Hepatocyte (in vitro differentiated cells): ENCODE measurements at regions not wholly inside any gene's neighbourhood (a gene's known extent, or its start where the extent isn't known, plus 50 kb on each side); places are given as distances from the start of the nearest gene placed in this dataset.

ENCODE experiments used
- DNase-seq: peaks from one replicate; pipeline ENCODE4 v3.0.0-alpha.2; 2016; ENCODE audit warnings: low spot score
- H2AFZ ChIP-seq: fragments of 200-600 bp; sonication (generic); 2 replicates; pipeline ENCODE4 v1.6.0; 2016; ENCODE audit warnings: antibody characterized with exemption, mild to moderate bottlenecking
- H3K27ac ChIP-seq: fragments of 200-600 bp; sonication (generic); 2 replicates; pipeline ENCODE4 v1.5.1; 2016; ENCODE audit warnings: mild to moderate bottlenecking
- H3K27me3 ChIP-seq: fragments of 200-600 bp; sonication (generic); 2 replicates; pipeline ENCODE4 v1.6.1; 2016
- H3K36me3 ChIP-seq: fragments of 200-600 bp; sonication (generic); replicated peaks from 2 replicates; pipeline ENCODE4 v1.5.1; 2016; ENCODE audit warnings: low read depth; ENCODE audit not compliant: insufficient read depth
- H3K4me1 ChIP-seq: fragments of 200-600 bp; sonication (generic); 2 replicates; pipeline ENCODE4 v1.5.1; 2016; ENCODE audit warnings: mild to moderate bottlenecking, moderate library complexity; ENCODE audit not compliant: insufficient read depth
- H3K4me2 ChIP-seq: fragments of 200-600 bp; sonication (generic); 2 replicates; pipeline ENCODE4 v1.6.0; 2016
- H3K4me3 ChIP-seq: fragments of 200-600 bp; sonication (generic); 2 replicates; pipeline ENCODE4 v1.5.1; 2016; ENCODE audit warnings: mild to moderate bottlenecking
- H3K79me2 ChIP-seq: fragments of 200-600 bp; sonication (generic); 2 replicates; pipeline ENCODE4 v1.6.0; 2017; ENCODE audit warnings: mild to moderate bottlenecking
- H3K9me2 ChIP-seq: fragments of 200-600 bp; sonication (generic); replicated peaks from 2 replicates; pipeline ENCODE4 v1.6.0; 2017; ENCODE audit warnings: mild to moderate bottlenecking; ENCODE audit not compliant: insufficient read depth
- H3K9me3 ChIP-seq: fragments of 200-600 bp; sonication (generic); 2 replicates; pipeline ENCODE4 v1.5.1; 2016; ENCODE audit warnings: low read depth, mild to moderate bottlenecking
- H4K20me1 ChIP-seq: fragments of 200-600 bp; sonication (generic); 2 replicates; pipeline ENCODE4 v1.6.0; 2016; ENCODE audit warnings: mild to moderate bottlenecking; ENCODE audit not compliant: insufficient read depth, poor library complexity, severe bottlenecking
- CTCF ChIP-seq: fragments of 200-600 bp; sonication (generic); IDR thresholded peaks from 2 replicates; pipeline ENCODE4 v1.5.1; 2016; ENCODE audit warnings: antibody characterized with exemption, mild to moderate bottlenecking; ENCODE audit not compliant: poor library complexity
- EZH2 ChIP-seq: fragments of 200-600 bp; sonication (generic); IDR thresholded peaks from 2 replicates; pipeline ENCODE4 v1.6.1; 2016; ENCODE audit warnings: antibody characterized with exemption, mild to moderate bottlenecking, borderline replicate concordance
- EZH2phosphoT487 ChIP-seq: fragments of 200-600 bp; sonication (generic); IDR thresholded peaks from one replicate; pipeline ENCODE4 v1.6.1; 2018; ENCODE audit warnings: antibody characterized with exemption, mild to moderate bottlenecking, low read depth, moderate library complexity; ENCODE audit not compliant: unreplicated experiment, severe bottlenecking
- WGBS: methylation state at CpG from one replicate; pipeline ENCODE4 v1.1.6; 2016; ENCODE audit warnings: low lambda C conversion rate; ENCODE audit errors: missing lambda C conversion rate; 5-methylcytosine and 5-hydroxymethylcytosine counted together

GRCh38 chr4:11904846-11905739, 476.4 kb upstream of the HS3ST1 start:
- no peak overlapping the region for H2AFZ ChIP-seq
- H3K9me3 ChIP-seq, result no peaks in the 10 kb centered on the region
- peaks cover 7% of the 10 kb centered on the region for H3K4me1 ChIP-seq
- H3K4me2 ChIP-seq, result no peak overlapping the region
- H3K27me3 ChIP-seq, result no peaks in the 10 kb centered on the region
- DNase-seq, result no peak
- H3K79me2 ChIP-seq, result no peaks in the 10 kb centered on the region
- no peak overlapping the region for H3K27ac ChIP-seq
- no peak overlapping the region for H3K4me3 ChIP-seq
- no peaks in the 10 kb centered on the region for H4K20me1 ChIP-seq
- no peaks in the 10 kb centered on the region for H3K36me3 ChIP-seq
- TF ChIP-seq EZH2, result no peak
- TF ChIP-seq CTCF, result no peak
- no peak for TF ChIP-seq EZH2phosphoT487
- WGBS, result 76% methylated on average over 9 of the region's 9 CpGs
- H3K9me2 ChIP-seq, result no peaks in the 10 kb centered on the region

- TF ChIP-seq EZH2 (no peak), EZH2phosphoT487 (no peak), CTCF (no peak)
- no peak for DNase-seq
- 67% methylated on average over 2 of the region's 2 CpGs for WGBS
Observed at GRCh38 chr4:11904117-11904535, 475.4 kb upstream of the HS3ST1 start.

DNA sequence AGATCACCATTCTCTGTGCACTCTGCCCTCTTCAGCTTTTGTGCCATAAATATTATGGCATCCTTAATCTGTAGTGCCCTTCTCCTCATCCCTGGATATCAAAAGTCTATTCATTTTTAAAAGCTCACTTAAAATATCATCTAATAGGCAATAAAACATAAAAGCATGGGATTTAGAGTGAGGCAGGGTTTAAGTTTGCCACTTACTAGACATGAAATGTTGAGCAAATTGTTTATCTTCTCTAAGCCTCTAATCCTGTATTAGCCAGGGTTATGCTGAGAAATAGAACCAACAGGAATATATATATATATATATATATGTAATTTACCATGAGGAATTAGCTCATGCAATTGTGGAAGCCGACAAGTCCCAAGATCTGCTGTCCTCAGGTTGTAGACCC, 472.4 kb upstream of the HS3ST1 start:
- Histone ChIP-seq H3K27ac (peak overlapping the region; percentile 49), H3K79me2 (no peaks in the 10 kb centered on the region), H2AFZ (no peak overlapping the region), H3K9me3 (no peaks in the 10 kb centered on the region), H3K27me3 (no peaks in the 10 kb centered on the region), H4K20me1 (no peaks in the 10 kb centered on the region), H3K4me1 (peaks cover 7% of the 10 kb centered on the region), H3K4me2 (peak overlapping the region; percentile 34), H3K9me2 (no peaks in the 10 kb centered on the region), H3K4me3 (no peak overlapping the region), H3K36me3 (no peaks in the 10 kb centered on the region)
- TF ChIP-seq EZH2phosphoT487 (peak; percentile 81), EZH2 (no peak), CTCF (no peak)
- 24% methylated on average over 1 of the region's 1 CpG for WGBS
- no peak for DNase-seq

More at GRCh38 chr4:11904117-11904535, 475.4 kb upstream of the HS3ST1 start:
- Histone ChIP-seq H3K79me2 (no peaks in the 10 kb centered on the region), H3K4me1 (peaks cover 7% of the 10 kb centered on the region), H3K9me2 (no peaks in the 10 kb centered on the region), H3K36me3 (no peaks in the 10 kb centered on the region), H2AFZ (no peak overlapping the region), H3K27ac (no peak overlapping the region), H4K20me1 (no peaks in the 10 kb centered on the region), H3K4me2 (no peak overlapping the region), H3K27me3 (no peaks in the 10 kb centered on the region), H3K9me3 (no peaks in the 10 kb centered on the region), H3K4me3 (no peak overlapping the region)
